SKM-1 (cell line): ENCODE measurements at regions not wholly inside any gene's neighbourhood (a gene's known extent, or its start where the extent isn't known, plus 50 kb on each side); places are given as distances from the start of the nearest gene placed in this dataset.

Source experiments
- DNase-seq: peaks from one replicate; lab custom pipeline; 2025; ENCODE audit not compliant: unreplicated experiment; lab: John Stamatoyannopoulos, UW

GRCh38 chr9:108526518-108526917, 329.3 kb downstream of the ACTL7B start:
- DNase-seq: no peak

GRCh38 chr9:108525186-108525585, 330.6 kb downstream of the ACTL7B start:
- no peak for DNase-seq

- no peak for DNase-seq
These were observed 334.7 kb downstream of the ACTL7B start for GRCh38 chr9:108521063-108521590.

DNA sequence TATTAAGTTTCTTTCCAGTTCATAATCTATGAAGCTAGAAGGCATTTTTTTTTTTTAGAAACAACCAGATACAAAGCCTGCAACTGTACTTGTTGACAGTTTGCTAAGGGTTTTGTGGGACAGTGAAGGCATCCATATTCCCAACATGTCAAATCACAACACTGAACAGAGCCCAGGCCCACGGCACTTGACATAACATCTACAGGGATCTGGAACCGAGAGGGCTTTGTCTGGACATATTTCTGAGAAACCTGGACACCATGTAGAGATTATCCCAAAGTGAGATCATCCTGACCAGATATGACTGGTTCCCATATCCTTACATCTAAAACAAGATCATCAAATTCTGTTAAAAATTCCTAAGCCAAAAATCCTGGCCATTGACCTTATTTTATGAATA, 336.3 kb downstream of the ACTL7B start:
- no peak for DNase-seq

GRCh38 chr9:108517651-108518365, 338.0 kb downstream of the ACTL7B start:
- no peak for DNase-seq

GRCh38 chr9:108516391-108516790, 339.4 kb downstream of the ACTL7B start:
- no peak for DNase-seq

GRCh38 chr9:108515856-108516255, 339.9 kb downstream of the ACTL7B start:
- DNase-seq: no peak

- DNase-seq: no peak
These were observed 343.2 kb downstream of the ACTL7B start for GRCh38 chr9:108512426-108513173.

DNA sequence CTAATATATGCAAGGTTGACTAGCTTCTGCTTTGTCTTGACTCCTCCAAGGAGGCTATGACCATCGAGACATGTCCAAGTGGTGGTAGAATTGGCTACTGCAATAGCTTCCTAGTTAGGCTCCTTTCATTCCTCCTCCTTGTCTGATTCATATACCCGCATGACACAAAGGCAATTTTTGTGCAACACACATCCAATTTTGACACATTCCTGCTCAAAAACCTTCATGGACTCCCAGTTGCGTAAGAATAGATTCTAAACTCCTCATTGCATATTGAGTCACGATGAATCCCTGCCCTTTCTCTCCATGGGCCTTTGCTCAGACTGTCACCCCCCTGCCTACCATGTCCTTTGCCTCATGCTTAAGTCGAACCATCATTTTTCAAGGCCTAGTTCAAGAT, 344.5 kb downstream of the ACTL7B start:
- DNase-seq: no peak

DNA sequence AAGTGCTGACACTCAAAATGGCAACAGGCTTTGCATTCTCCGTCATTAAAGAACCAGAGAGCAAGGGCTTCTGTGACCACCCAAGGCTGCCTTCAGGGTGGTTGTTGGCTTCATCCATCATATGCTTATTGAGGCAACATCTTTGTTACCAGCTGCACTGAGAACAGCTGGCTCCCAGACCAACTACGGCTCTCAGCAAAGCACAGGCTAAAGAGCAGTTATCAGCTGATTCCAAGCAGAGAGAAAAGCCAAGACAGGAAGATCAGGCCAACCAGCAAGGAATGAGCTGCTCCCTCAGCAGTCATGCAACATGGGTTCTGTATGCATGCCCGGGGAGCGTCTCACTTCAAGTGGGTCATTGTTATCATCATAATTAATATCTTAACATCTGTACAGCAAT, 358.9 kb downstream of the ACTL7B start:
- no peak for DNase-seq

- no peak for DNase-seq
These were observed 366.2 kb downstream of the ACTL7B start for GRCh38 chr9:108489567-108489966.

DNA sequence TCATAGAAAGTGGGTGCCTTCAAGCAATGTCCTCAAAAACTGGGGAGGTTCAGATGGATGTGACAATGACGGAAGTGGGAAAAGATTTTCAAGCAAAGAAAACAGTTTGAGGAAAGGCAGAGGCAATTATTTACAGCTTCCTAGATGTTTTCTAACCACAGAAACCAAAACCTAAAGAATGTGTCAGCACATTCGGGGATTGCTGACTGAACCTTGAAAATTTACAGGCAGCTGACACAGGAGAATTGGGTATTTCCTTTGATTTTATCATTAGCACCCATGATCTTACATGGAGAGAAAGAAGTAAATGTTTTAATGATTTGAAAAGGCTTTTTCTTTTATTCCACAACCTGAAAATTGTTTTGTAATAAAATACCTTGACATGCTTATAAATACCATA, 369.0 kb downstream of the ACTL7B start:
- no peak for DNase-seq

DNA sequence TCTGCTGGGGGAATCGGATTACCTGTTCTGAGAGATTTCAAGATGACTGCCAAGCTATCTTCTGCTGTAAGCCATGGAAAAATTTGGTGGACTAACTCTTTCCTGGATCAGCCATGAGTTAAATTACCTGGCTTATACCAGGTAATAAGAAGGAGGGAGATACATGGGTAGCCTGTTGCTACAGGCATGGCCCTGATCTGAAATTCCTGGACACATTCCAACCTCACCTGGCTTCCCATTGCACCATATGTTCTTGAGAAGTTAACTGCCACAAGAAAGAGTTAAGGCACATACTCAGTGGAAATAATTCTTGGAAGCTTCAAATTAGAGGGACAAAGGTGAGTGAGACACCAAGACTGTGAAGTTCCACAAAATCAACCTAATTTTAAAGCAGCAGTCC, 371.3 kb downstream of the ACTL7B start:
- DNase-seq: no peak

GRCh38 chr9:108483676-108484075, 372.1 kb downstream of the ACTL7B start:
- DNase-seq: no peak

- DNase-seq: no peak
These were observed 375.7 kb downstream of the ACTL7B start for GRCh38 chr9:108479989-108480652.

DNA sequence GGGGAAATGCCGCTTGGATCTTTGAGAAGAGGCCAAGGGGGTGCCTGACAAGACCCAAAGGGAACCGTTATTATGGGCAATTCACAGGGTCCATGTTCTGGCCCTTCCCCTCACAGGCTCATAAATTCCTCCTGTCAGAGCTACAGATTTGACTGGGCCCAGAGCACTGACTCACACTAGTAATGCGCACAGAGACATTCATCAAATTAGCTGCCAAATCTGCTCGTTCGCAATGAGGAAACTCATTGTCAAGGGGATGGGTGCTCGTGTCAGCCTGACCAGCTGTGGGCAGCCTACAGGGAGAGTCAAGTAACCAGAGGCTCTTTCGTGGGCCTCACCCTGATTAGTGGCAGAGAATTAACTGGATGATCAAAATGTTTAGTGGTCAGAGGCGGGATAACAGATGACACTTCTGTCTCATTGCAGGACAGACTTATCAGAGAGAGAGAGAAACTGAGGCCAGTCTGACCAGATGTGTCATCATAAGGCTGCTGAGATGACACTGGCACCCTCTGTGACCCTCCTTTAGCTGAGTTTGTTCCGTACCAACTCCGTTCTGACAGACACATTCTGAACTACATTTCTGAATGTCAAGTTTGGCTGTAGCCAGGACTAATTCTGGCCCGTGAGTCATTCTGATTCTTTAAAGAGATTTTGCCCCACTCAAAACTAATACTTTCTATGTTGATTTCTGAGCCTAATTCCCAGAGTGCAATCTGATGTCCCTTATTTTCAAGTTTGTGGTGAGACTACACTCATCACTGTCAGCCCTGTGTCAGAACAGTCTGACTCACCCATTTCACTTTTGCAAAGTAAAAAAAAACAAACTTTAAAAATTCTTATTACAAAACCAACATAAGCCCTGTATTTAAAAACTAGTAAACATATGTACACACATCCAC, 377.1 kb downstream of the ACTL7B start:
- DNase-seq: no peak

GRCh38 chr9:108477529-108478006, 378.2 kb downstream of the ACTL7B start:
- no peak for DNase-seq

- no peak for DNase-seq
These were observed 379.2 kb downstream of the ACTL7B start for GRCh38 chr9:108476574-108476973.

DNA sequence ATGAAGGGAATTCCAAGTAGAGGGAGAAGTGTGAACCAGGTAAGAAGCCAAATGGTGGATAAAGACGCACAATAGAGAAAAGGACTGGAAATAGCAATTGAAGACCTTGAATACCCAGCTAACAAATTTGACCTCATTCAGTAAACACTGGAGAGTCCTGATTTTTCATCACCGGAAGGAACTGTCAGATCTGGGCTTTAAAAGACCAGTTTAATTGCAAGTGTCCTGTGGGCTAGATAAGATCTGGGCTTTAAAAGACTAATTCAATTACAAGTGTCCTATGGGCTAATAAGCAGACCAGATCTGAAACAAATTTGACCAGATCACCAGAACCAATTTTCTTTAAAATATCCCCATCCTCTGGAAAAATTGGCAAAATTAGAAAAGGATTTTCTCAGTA, 380.0 kb downstream of the ACTL7B start:
- DNase-seq: no peak

DNA sequence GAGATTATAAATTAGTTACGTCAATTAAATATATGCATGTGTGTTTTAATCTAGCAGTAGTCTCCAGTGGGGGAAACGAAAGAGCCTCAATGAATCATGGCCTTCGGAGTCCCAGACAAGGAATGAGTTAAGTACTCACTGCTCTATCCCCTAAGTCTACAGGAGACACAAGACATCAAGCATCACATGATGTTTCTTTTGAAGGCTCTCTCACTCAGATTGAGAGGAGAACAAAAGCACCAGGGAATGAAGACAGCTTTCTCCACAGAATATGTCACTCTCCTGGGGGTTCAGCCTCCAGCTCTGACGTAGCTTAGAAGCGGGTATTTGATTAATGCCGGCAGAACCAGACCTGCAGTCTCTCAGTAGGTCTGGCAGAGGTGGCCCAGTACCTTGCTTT, 381.4 kb downstream of the ACTL7B start:
- DNase-seq: no peak
